ENCODE measurements at regions not wholly inside any gene's neighbourhood (a gene's known extent, or its start where the extent isn't known, plus 50 kb on each side); places are given as distances from the start of the nearest gene placed in this dataset.
"Not testable (repeated sequence)": the region's sequence is repeated elsewhere in the genome, so short reads cannot be mapped to it uniquely, and the experiment has no call there.

DNA sequence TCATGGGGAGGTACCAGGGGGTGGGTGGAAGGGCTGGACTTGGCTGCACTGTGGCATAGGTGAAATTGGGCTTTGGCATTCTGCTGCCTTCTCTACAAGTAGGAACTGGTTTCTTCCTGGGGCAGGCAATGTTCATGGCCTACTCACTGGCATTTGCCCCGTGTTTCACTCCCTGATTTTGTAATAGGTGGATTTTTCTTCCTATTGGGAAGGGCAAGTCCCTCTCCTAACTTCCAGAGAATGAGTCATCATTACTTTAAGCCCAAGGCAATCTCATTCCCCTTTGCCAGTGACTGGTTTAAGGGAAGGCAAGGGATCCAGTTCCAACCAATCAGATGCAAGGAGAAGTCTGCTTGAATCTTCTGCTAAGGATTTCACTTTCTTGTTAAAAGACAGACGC, 67.9 kb upstream of the ANKRD55 start:
- no peak for DNase-seq (ENCODE audit: low spot score)
- TF ChIP-seq, protein P1, sequence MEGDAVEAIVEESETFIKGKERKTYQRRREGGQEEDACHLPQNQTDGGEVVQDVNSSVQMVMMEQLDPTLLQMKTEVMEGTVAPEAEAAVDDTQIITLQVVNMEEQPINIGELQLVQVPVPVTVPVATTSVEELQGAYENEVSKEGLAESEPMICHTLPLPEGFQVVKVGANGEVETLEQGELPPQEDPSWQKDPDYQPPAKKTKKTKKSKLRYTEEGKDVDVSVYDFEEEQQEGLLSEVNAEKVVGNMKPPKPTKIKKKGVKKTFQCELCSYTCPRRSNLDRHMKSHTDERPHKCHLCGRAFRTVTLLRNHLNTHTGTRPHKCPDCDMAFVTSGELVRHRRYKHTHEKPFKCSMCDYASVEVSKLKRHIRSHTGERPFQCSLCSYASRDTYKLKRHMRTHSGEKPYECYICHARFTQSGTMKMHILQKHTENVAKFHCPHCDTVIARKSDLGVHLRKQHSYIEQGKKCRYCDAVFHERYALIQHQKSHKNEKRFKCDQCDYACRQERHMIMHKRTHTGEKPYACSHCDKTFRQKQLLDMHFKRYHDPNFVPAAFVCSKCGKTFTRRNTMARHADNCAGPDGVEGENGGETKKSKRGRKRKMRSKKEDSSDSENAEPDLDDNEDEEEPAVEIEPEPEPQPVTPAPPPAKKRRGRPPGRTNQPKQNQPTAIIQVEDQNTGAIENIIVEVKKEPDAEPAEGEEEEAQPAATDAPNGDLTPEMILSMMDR (IDR thresholded peaks at IDR 0.05), result no peak
- no peak overlapping the region for H3K4me3 ChIP-seq
- no peaks in the 10 kb centered on the region for H3K9me3 ChIP-seq
- H3K27ac ChIP-seq, result no peak overlapping the region
- H3K27me3 ChIP-seq, result no peaks in the 10 kb centered on the region
- H3K36me3 ChIP-seq, result no peaks in the 10 kb centered on the region
- peaks cover 0 to 11% of the 10 kb centered on the region in 2 donors for H3K4me1 ChIP-seq

DNA sequence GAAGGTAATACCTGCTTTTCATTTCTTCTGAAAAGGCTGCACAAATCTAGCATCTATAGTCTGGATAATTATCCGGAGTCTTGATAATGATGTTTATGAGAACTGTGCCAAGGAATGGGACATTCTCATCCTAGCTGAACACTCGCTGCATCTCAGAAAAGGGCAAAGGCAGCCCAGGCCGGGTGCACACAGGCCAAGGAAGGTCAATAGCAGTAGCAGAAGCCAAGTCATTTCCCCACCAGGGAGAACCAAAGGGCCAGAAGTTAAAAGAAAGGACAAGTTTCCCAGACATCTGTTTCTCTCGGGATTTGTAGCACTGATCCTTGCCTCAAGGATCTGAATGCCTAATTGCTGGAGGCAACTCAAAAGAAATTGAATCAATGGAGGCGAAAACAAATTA, 66.1 kb upstream of the ANKRD55 start:
- no peak for DNase-seq (ENCODE audit: low spot score)
- Histone ChIP-seq H3K27ac (no peak overlapping the region), H3K9me3 (no peaks in the 10 kb centered on the region), H3K36me3 (no peaks in the 10 kb centered on the region), H3K4me3 (no peak overlapping the region), H3K4me1 (peaks cover 0 to 11% of the 10 kb centered on the region in 2 donors), H3K27me3 (no peaks in the 10 kb centered on the region)
- TF ChIP-seq, protein P1 (IDR thresholded peaks at IDR 0.05), result no peak

DNA sequence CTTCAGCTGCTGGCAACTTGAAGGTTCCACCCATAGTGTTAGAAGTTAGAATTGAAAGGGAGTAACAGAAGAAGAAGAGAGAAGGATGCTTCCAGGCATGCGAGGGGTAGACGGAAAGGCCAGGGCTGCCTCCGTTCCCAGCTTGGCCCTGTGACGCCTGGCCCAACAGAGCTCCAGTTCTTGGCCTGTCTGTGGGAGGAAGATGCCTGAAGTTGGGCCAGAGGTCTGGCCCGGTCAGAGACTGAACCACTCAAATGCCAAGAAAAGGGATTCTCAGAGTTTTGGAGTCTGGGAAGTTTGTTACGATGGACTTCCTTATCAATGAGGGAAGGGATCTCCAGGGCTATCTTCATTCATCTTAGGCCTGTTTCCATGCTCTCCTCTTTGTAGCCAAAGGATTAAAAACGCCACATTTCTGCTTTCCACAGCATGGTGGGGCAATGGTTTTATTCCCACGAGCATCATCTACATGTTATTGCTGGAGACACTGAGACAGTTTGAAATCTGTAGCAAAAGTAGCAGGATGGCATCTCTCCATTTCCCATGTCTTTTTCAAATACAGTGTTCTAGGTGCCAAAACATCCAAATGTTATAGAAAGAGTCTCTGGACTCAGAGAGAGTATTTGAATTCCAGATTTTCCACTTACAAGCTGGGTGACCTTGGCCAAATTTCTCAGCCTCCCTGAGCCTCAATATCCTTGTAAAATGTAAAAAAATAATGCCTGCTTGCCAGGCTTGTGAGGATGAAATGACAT, 65.4 kb upstream of the ANKRD55 start:
- H3K36me3 ChIP-seq, result no peaks in the 10 kb centered on the region
- H3K4me3 ChIP-seq, result no peak overlapping the region
- no peak for DNase-seq (ENCODE audit: low spot score)
- TF ChIP-seq, protein P1 (IDR thresholded peaks at IDR 0.05), result no peak
- H3K27ac ChIP-seq, result peak overlapping the region in 1 of 2 donors; percentile 26
- H3K4me1 ChIP-seq, result peaks cover 0 to 11% of the 10 kb centered on the region in 2 donors
- no peaks in the 10 kb centered on the region for H3K27me3 ChIP-seq
- no peaks in the 10 kb centered on the region for H3K9me3 ChIP-seq

DNA sequence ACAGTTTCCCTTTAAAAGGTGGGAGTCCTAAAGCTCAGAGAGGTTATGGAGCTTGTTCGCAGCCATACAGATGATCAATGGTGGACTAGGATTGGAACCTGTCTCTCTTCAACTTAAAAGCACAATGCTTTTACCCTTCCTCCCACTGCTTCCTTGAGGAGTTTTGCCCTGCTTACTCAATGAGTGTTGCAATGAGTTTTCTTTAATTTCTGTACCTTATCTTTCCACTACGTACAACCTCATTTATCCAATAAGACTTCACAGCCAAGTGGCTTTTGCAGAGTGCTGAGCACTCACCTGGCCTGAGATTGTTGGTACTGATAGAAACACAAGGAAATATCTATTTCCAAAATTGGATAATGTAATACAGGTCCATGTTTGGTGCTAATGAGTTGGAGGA, 64.7 kb upstream of the ANKRD55 start:
- Histone ChIP-seq H3K36me3 (no peaks in the 10 kb centered on the region), H3K4me1 (peaks cover 0 to 11% of the 10 kb centered on the region in 2 donors), H3K27ac (peak overlapping the region in 1 of 2 donors; percentile 26), H3K9me3 (no peaks in the 10 kb centered on the region), H3K27me3 (no peaks in the 10 kb centered on the region), H3K4me3 (no peak overlapping the region)
- DNase-seq (ENCODE audit: low spot score), result no peak
- TF ChIP-seq, protein P1 (IDR thresholded peaks at IDR 0.05), result no peak

DNA sequence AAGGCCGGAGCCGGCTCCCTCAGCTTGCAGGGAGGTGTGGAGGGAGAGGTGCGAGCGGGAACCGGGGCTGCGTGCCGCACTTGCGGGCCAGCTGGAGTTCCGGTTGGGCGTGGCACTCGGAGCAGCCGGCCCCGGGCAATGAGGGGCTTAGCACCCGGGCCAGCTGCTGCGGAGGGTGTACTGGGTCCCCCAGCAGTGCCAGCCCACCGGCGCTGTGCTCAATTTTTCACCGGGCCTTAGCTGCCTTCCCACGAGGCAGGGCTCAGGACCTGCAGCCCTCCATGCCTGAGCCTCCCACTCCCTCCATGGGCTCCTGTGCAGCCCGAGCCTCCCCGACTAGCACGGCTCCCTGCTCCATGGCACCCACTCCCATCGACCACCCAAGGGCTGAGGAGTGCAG, 62.2 kb upstream of the ANKRD55 start:
- H3K4me3 ChIP-seq; H3K27ac ChIP-seq; H3K27me3 ChIP-seq; H3K36me3 ChIP-seq; H3K9me3 ChIP-seq; DNase-seq (ENCODE audit: low spot score): not testable (repeated sequence)
- H3K4me1 ChIP-seq, result peaks cover 0 to 11% of the 10 kb centered on the region in 2 donors

DNA sequence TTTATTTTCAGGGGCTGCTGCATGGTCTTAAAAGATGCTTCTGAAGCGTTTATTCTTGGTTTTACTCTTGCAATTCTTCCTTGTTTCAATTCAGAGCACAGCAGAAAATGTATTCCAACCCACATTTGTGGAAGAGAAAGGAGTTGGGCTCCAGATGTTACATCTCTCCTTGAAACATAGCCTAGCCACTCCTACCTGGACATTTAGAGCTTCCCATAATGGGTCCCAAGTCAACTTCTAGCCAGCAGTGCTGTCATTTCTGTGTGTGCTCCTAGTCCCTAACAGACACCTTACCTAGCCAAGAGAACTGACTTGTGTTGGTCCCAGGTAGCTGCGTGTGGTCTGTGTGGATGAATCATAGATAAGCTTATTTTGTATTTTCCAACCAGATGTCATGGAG, 61.2 kb upstream of the ANKRD55 start:
- TF ChIP-seq, protein P1 (IDR thresholded peaks at IDR 0.05), result no peak

DNA sequence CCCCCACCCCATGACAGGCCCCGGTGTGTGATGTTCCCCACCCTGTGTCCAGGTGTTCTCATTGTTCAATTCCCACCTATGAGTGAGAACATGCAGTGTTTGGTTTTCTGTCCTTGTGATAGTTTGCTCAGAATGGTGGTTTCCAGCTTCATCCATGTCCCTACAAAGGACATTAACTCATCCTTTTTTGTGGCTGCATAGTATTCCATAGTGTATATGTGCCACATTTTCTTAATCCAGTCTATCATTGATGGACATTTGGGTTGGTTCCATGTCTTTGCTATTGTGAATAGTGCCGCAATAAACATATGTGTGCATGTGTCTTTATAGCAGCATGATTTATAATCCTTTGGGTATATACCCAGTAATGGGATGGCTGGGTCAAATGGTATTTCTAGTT, 59.7 kb upstream of the ANKRD55 start:
- not testable (repeated sequence) for DNase-seq (ENCODE audit: low spot score)

More for the DNA sequence above, 61.2 kb upstream of the ANKRD55 start:
- DNase-seq (ENCODE audit: low spot score), result no peak
- Histone ChIP-seq H3K36me3 (no peaks in the 10 kb centered on the region), H3K4me3 (no peak overlapping the region), H3K9me3 (no peaks in the 10 kb centered on the region), H3K4me1 (peaks cover 0 to 10% of the 10 kb centered on the region in 2 donors), H3K27me3 (no peaks in the 10 kb centered on the region), H3K27ac (no peak overlapping the region)

More for the DNA sequence above, 59.7 kb upstream of the ANKRD55 start:
- peaks cover 0 to 11% of the 10 kb centered on the region in 2 donors for H3K4me1 ChIP-seq
- H3K27me3 ChIP-seq, H3K36me3 ChIP-seq, H3K9me3 ChIP-seq, H3K27ac ChIP-seq, H3K4me3 ChIP-seq: not testable (repeated sequence)

Measured in right atrium auricular region (tissue), 2 donors.